Right lobe of liver (tissue), 6 donors: ENCODE measurements at regions not wholly inside any gene's neighbourhood (a gene's known extent, or its start where the extent isn't known, plus 50 kb on each side); places are given as distances from the start of the nearest gene placed in this dataset.

Experiments
- ATAC-seq, 4 donors: fragments of 200-7000 bp; cut with Tn5 transposase; one replicate each; pipeline ENCODE4 v1.9.1; 2020; ENCODE audit warnings: mild to moderate bottlenecking in 4 of 4, moderate library complexity in 4 of 4
- DNase-seq, 3 donors: peaks; one replicate each; pipeline ENCODE4 v3.0.0-alpha.2; 2020
- H3K27ac ChIP-seq, 3 donors: fragments of 200-600 bp; one replicate each; pipeline ENCODE4 v1.8.0; 2022
- H3K27me3 ChIP-seq, 2 donors: fragments of 200-600 bp; one replicate each; pipeline ENCODE4 v1.8.0; 2022
- H3K36me3 ChIP-seq, 4 donors: fragments of 200-600 bp; sonication (generic) in 1 of 4; one replicate each; pipeline versions ENCODE4 v1.5.1 to v1.8.0; 2017 to 2022; ENCODE audit warnings: control low read depth in 1 of 4
- H3K4me1 ChIP-seq, 4 donors: fragments of 200-600 bp; sonication (generic) in 1 of 4; one replicate each; pipeline versions ENCODE4 v1.5.1 to v1.8.0; 2017 to 2022; ENCODE audit warnings: control low read depth in 1 of 4
- H3K4me3 ChIP-seq, 3 donors: fragments of 200-600 bp; one replicate each; pipeline ENCODE4 v1.8.0; 2022
- H3K9me3 ChIP-seq, 4 donors: fragments of 200-600 bp; sonication (generic) in 1 of 4; one replicate each; pipeline versions ENCODE4 v1.5.1 to v1.8.0; 2017 to 2022; ENCODE audit warnings: control low read depth in 1 of 4
- CTCF ChIP-seq, 4 donors: fragments of 200-600 bp in 3 of 4; fragments of 450-650 bp in 1 of 4; IDR thresholded peaks; one replicate each; pipeline versions ENCODE4 v1.5.1 to v1.8.0; 2016 to 2022; ENCODE audit warnings: antibody characterized with exemption in 4 of 4, mild to moderate bottlenecking in 2 of 4
- POLR2A ChIP-seq: fragments of 450-650 bp; IDR thresholded peaks from one replicate; pipeline ENCODE4 v1.6.1; 2017; ENCODE audit warnings: antibody characterized with exemption, mild to moderate bottlenecking
- WGBS: methylation state at CpG from one replicate; pipeline ENCODE4 v1.1.6; 2018; ENCODE audit warnings: low coverage, low lambda C conversion rate; ENCODE audit not compliant: insufficient coverage; ENCODE audit errors: missing lambda C conversion rate; 5-methylcytosine and 5-hydroxymethylcytosine counted together
- intact Hi-C, 2 donors: fragments of 100-400 bp; cut with DNase I; formaldehyde crosslinking; loops; one replicate each; pipeline versions ENCODE4 v1.11.2 to v1.14.1; 2022
- donor health status: DM: no; HTN: yes; CAD: no.
- donor health status: DM: no; HTN: no; CAD: no.
- donor health status: DM: no; HTN: no; CAD: no.
- donor health status: DM: no; HTN: yes; CAD: no.
- donor health status: DM: no; HTN: yes; CAD: no.

GRCh38 chr10:4012848-4013247 lies 227.8 kb upstream of the KLF6 start:
- no peak for ATAC-seq
- DNase-seq = no peak
- H3K27ac ChIP-seq = no peak overlapping the region
- no peaks in the 10 kb centered on the region for H3K4me1 ChIP-seq
- H3K27me3 ChIP-seq = no peaks in the 10 kb centered on the region
- 57% methylated on average over 2 of the region's 2 CpGs for WGBS
- H3K36me3 ChIP-seq = no peaks in the 10 kb centered on the region
- no peak overlapping the region for H3K4me3 ChIP-seq
- H3K9me3 ChIP-seq = no peaks in the 10 kb centered on the region
- intact Hi-C loops = no loop called here
- TF ChIP-seq CTCF (IDR thresholded peaks at IDR 0.05) (no peak), POLR2A (no peak)

GRCh38 chr10:4011136-4011812 lies 226.3 kb upstream of the KLF6 start:
- no peaks in the 10 kb centered on the region for H3K27me3 ChIP-seq
- no peaks in the 10 kb centered on the region for H3K4me1 ChIP-seq
- no peaks in the 10 kb centered on the region for H3K36me3 ChIP-seq
- intact Hi-C loops = no loop called here
- no peak overlapping the region for H3K27ac ChIP-seq
- WGBS = 80% methylated on average over 4 of the region's 4 CpGs
- DNase-seq (no peak), ATAC-seq (no peak)
- H3K4me3 ChIP-seq = no peak overlapping the region
- TF ChIP-seq CTCF (IDR thresholded peaks at IDR 0.05) (no peak), POLR2A (no peak)
- no peaks in the 10 kb centered on the region for H3K9me3 ChIP-seq

- Histone ChIP-seq H3K27ac (no peak overlapping the region), H3K9me3 (no peaks in the 10 kb centered on the region), H3K4me1 (no peaks in the 10 kb centered on the region), H3K27me3 (no peaks in the 10 kb centered on the region), H3K4me3 (no peak overlapping the region), H3K36me3 (no peaks in the 10 kb centered on the region)
- WGBS = 91% methylated on average over 7 of the region's 7 CpGs
- ATAC-seq (no peak), DNase-seq (no peak)
- no peak for TF ChIP-seq POLR2A
- no peak for TF ChIP-seq CTCF (IDR thresholded peaks at IDR 0.05)
- intact Hi-C loops = no loop called here
Measured at GRCh38 chr10:4008676-4009382, 223.8 kb upstream of the KLF6 start.

DNA sequence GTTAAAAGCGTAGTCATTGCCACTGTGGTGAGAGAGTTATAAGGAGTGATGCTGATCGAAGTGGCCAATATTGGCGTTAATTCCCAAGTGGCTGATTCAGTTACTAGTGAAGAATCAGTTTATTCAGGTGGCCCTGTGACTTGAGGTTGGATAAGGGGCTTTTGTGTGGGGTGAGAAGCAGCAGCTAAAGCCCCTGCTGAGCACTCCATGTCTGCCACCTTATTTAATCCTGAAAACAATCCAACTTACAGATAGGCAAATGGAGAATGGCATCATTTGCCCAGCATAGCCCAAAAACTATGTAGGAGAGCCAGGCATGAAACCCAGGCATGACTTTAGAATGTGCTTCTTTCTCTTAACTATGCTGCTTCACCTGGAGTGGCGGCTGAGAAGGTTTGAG lies 222.8 kb upstream of the KLF6 start:
- H3K4me3 ChIP-seq = no peak overlapping the region
- H3K4me1 ChIP-seq = no peaks in the 10 kb centered on the region
- TF ChIP-seq POLR2A = no peak
- TF ChIP-seq CTCF (IDR thresholded peaks at IDR 0.05) = no peak
- WGBS = 56% methylated on average over 4 of the region's 4 CpGs
- intact Hi-C loops = no loop called here
- H3K36me3 ChIP-seq = no peaks in the 10 kb centered on the region
- ATAC-seq (no peak), DNase-seq (no peak)
- no peaks in the 10 kb centered on the region for H3K9me3 ChIP-seq
- no peak overlapping the region for H3K27ac ChIP-seq
- H3K27me3 ChIP-seq = no peaks in the 10 kb centered on the region
